Fibroblast of the aortic adventitia (primary cell): ENCODE measurements at regions not wholly inside any gene's neighbourhood (a gene's known extent, or its start where the extent isn't known, plus 50 kb on each side); places are given as distances from the start of the nearest gene placed in this dataset.
A peak's percentile ranks its signal among the peaks of the same experiment; 100 is the strongest.

Source experiments
- DNase-seq: peaks from one replicate; pipeline ENCODE4 v3.0.0-alpha.2; 2010; ENCODE audit warnings: low read depth
- H3K4me3 ChIP-seq: 2 replicates; pipeline ENCODE4 v1.5.1; 2011; ENCODE audit warnings: low read depth, mild to moderate bottlenecking, control low read depth, low read length, moderate library complexity
- CTCF ChIP-seq: IDR thresholded peaks from 2 replicates; pipeline ENCODE4 v1.5.1; 2011; ENCODE audit warnings: mild to moderate bottlenecking, low read length, control low read depth, inconsistent platforms; ENCODE audit not compliant: insufficient read depth

GRCh38 chr18:56152551-56153310 is 485.7 kb downstream of the TXNL1 start:
- no peak for TF ChIP-seq CTCF
- no peak for DNase-seq
- no peak overlapping the region for H3K4me3 ChIP-seq

GRCh38 chr18:56148373-56148772 is 490.0 kb downstream of the TXNL1 start:
- DNase-seq, result peak; percentile 77
- no peak overlapping the region for H3K4me3 ChIP-seq
- no peak for TF ChIP-seq CTCF

GRCh38 chr18:56146565-56146964 is 491.8 kb downstream of the TXNL1 start:
- no peak overlapping the region for H3K4me3 ChIP-seq
- no peak for DNase-seq

GRCh38 chr18:56142001-56142400 is 496.4 kb downstream of the TXNL1 start:
- TF ChIP-seq CTCF, result no peak
- no peak overlapping the region for H3K4me3 ChIP-seq
- no peak for DNase-seq

More at GRCh38 chr18:56146565-56146964, 491.8 kb downstream of the TXNL1 start:
- no peak for TF ChIP-seq CTCF

GRCh38 chr18:56139792-56140254 is 498.6 kb downstream of the TXNL1 start:
- peak; percentile 48 for DNase-seq
- TF ChIP-seq CTCF, result no peak
- H3K4me3 ChIP-seq, result no peak overlapping the region

- no peak for TF ChIP-seq CTCF
- no peak for DNase-seq
- H3K4me3 ChIP-seq, result no peak overlapping the region
Measured at GRCh38 chr18:56139372-56139771, 499.0 kb downstream of the TXNL1 start.
